GM12878 (cell line): ENCODE measurements at regions not wholly inside any gene's neighbourhood (a gene's known extent, or its start where the extent isn't known, plus 50 kb on each side); places are given as distances from the start of the nearest gene placed in this dataset.

ENCODE experiments used
- BACH1 ChIP-seq: fragments of 450-650 bp; IDR thresholded peaks from 2 replicates; pipeline ENCODE4 v1.6.1; 2017; ENCODE audit warnings: mild to moderate bottlenecking, borderline replicate concordance
- CBX5 ChIP-seq: sonication (generic); IDR thresholded peaks from 2 replicates; pipeline ENCODE4 v1.6.1; 2016; ENCODE audit warnings: low read depth, moderate library complexity, mild to moderate bottlenecking, inconsistent platforms
- MXI1 ChIP-seq: fragments of 150-350 bp; IDR thresholded peaks from 2 replicates; pipeline ENCODE4 v1.6.1; 2011; ENCODE audit warnings: low read depth, mild to moderate bottlenecking, inconsistent platforms, low read length, improper control_type of control experiment
- POLR2A ChIP-seq: IDR thresholded peaks from 2 replicates; pipeline ENCODE4 v1.6.1; 2011; ENCODE audit warnings: low read depth, mild to moderate bottlenecking, low read length
- RB1 ChIP-seq: fragments of 450-650 bp; formaldehyde crosslinking; IDR thresholded peaks from 2 replicates; pipeline ENCODE4 v1.6.1; 2017; ENCODE audit warnings: mild to moderate bottlenecking, borderline replicate concordance
- TF ChIP-seq, protein P1 (sequence below): IDR thresholded peaks from 2 replicates; pipeline ENCODE4 v1.6.1; 2012; ENCODE audit warnings: mild to moderate bottlenecking, low read depth, low read length
- TF ChIP-seq, protein P2 (sequence below), 3 experiments: IDR thresholded peaks in 2 of 3; conservative IDR thresholded peaks in 1 of 3; 2 replicates each; pipeline ENCODE4 v1.5.1; 2011; ENCODE audit warnings: low read depth in 3 of 3, low read length in 3 of 3, mild to moderate bottlenecking in 3 of 3, control low read depth in 2 of 3, moderate library complexity in 2 of 3, inconsistent platforms in 1 of 3, mixed read lengths in 1 of 3; ENCODE audit not compliant: control insufficient read depth in 2 of 3, insufficient read depth in 1 of 3; ENCODE audit errors: extremely low read depth in 1 of 3

DNA sequence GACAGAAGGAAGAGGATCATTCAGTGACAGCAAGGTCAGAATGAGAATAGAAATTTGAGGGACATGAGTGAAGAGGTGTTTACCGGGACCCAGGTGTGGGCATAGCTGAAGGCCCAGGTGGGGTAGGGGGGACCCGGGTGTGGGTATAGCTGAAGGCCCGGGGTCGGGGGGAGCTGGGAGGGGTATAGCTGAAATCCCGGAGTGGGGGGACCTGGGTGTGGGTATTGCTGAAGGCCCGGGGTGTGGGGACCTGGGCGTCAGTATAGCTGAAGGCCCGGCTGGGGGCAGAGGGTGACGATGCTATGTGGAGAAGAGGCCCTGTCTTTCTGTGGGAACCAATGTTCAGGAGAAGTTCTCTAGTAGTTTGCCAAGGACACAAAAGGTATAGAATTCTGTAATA is 183.0 kb upstream of the PITRM1 start:
- TF ChIP-seq, protein P1, sequence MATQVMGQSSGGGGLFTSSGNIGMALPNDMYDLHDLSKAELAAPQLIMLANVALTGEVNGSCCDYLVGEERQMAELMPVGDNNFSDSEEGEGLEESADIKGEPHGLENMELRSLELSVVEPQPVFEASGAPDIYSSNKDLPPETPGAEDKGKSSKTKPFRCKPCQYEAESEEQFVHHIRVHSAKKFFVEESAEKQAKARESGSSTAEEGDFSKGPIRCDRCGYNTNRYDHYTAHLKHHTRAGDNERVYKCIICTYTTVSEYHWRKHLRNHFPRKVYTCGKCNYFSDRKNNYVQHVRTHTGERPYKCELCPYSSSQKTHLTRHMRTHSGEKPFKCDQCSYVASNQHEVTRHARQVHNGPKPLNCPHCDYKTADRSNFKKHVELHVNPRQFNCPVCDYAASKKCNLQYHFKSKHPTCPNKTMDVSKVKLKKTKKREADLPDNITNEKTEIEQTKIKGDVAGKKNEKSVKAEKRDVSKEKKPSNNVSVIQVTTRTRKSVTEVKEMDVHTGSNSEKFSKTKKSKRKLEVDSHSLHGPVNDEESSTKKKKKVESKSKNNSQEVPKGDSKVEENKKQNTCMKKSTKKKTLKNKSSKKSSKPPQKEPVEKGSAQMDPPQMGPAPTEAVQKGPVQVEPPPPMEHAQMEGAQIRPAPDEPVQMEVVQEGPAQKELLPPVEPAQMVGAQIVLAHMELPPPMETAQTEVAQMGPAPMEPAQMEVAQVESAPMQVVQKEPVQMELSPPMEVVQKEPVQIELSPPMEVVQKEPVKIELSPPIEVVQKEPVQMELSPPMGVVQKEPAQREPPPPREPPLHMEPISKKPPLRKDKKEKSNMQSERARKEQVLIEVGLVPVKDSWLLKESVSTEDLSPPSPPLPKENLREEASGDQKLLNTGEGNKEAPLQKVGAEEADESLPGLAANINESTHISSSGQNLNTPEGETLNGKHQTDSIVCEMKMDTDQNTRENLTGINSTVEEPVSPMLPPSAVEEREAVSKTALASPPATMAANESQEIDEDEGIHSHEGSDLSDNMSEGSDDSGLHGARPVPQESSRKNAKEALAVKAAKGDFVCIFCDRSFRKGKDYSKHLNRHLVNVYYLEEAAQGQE = no peak
- TF ChIP-seq MXI1 = no peak
- TF ChIP-seq BACH1 = no peak
- TF ChIP-seq POLR2A = no peak
- no peak for TF ChIP-seq CBX5
- TF ChIP-seq, protein P2, sequence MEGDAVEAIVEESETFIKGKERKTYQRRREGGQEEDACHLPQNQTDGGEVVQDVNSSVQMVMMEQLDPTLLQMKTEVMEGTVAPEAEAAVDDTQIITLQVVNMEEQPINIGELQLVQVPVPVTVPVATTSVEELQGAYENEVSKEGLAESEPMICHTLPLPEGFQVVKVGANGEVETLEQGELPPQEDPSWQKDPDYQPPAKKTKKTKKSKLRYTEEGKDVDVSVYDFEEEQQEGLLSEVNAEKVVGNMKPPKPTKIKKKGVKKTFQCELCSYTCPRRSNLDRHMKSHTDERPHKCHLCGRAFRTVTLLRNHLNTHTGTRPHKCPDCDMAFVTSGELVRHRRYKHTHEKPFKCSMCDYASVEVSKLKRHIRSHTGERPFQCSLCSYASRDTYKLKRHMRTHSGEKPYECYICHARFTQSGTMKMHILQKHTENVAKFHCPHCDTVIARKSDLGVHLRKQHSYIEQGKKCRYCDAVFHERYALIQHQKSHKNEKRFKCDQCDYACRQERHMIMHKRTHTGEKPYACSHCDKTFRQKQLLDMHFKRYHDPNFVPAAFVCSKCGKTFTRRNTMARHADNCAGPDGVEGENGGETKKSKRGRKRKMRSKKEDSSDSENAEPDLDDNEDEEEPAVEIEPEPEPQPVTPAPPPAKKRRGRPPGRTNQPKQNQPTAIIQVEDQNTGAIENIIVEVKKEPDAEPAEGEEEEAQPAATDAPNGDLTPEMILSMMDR (IDR thresholded peaks at IDR 0.05 in 2 of 3, conservative IDR thresholded peaks at IDR 0.05 in 1 of 3; ENCODE audit: control insufficient read depth in 2 of 3, extremely low read depth in 1 of 3, insufficient read depth in 1 of 3, low read depth in 3 of 3, low read length in 3 of 3) = no peak
- no peak for TF ChIP-seq RB1
